Liver (tissue), 8 donors: ENCODE measurements at regions not wholly inside any gene's neighbourhood (a gene's known extent, or its start where the extent isn't known, plus 50 kb on each side); places are given as distances from the start of the nearest gene placed in this dataset.

Source experiments
- DNase-seq: peaks from one replicate; pipeline ENCODE4 v3.0.0-alpha.2; 2017; ENCODE audit warnings: low spot score
- H3K27ac ChIP-seq, 2 donors: one replicate each; pipeline ENCODE4 v1.7.0; 2013; ENCODE audit warnings: inconsistent platforms in 2 of 2, low read length in 2 of 2, control low read depth in 1 of 2, low read depth in 1 of 2, mild to moderate bottlenecking in 1 of 2
- H3K27me3 ChIP-seq, 4 donors: one replicate each; pipeline versions ENCODE4 v1.6.1 to v1.7.0; 2013; ENCODE audit warnings: low read length in 3 of 4, inconsistent platforms in 1 of 4, mild to moderate bottlenecking in 1 of 4, moderate library complexity in 1 of 4; ENCODE audit not compliant: control insufficient read depth in 4 of 4, insufficient read depth in 4 of 4
- H3K36me3 ChIP-seq, 4 donors: one replicate each; pipeline versions ENCODE4 v1.6.1 to v1.7.0; 2013; ENCODE audit warnings: low read length in 3 of 4, mild to moderate bottlenecking in 3 of 4, low read depth in 1 of 4, moderate library complexity in 1 of 4; ENCODE audit not compliant: control insufficient read depth in 4 of 4, insufficient read depth in 3 of 4
- H3K4me1 ChIP-seq, 4 donors: one replicate each; pipeline versions ENCODE4 v1.6.1 to v1.7.0; 2013; ENCODE audit warnings: low read length in 3 of 4, mild to moderate bottlenecking in 3 of 4, moderate library complexity in 1 of 4; ENCODE audit not compliant: control insufficient read depth in 4 of 4, insufficient read depth in 4 of 4
- H3K4me3 ChIP-seq, 3 donors: one replicate each; pipeline versions ENCODE4 v1.6.1 to v1.7.0; 2013; ENCODE audit warnings: low read length in 3 of 3, control low read depth in 1 of 3, low read depth in 1 of 3, mild to moderate bottlenecking in 1 of 3
- H3K9ac ChIP-seq, 2 donors: one replicate each; pipeline ENCODE4 v1.7.0; 2013; ENCODE audit warnings: low read length in 2 of 2, mild to moderate bottlenecking in 2 of 2, moderate library complexity in 2 of 2, control low read depth in 1 of 2, low read depth in 1 of 2
- H3K9me3 ChIP-seq, 4 donors: one replicate each; pipeline versions ENCODE4 v1.6.1 to v1.7.0; 2013; ENCODE audit warnings: low read length in 3 of 4; ENCODE audit not compliant: control insufficient read depth in 4 of 4
- ATF3 ChIP-seq: IDR thresholded peaks from 2 replicates; pipeline ENCODE4 v1.6.1; 2016; ENCODE audit warnings: antibody characterized with exemption
- CTCF ChIP-seq: fragments of 150-350 bp; IDR thresholded peaks from 2 replicates; pipeline ENCODE4 v1.5.1; 2017; ENCODE audit warnings: improper control_type of control experiment, low read depth, low read length; ENCODE audit not compliant: missing input control
- EGR1 ChIP-seq, 2 donors: IDR thresholded peaks; 2 replicates each; pipeline ENCODE4 v1.6.1; 2016 to 2018; ENCODE audit warnings: antibody characterized with exemption in 2 of 2, low read depth in 2 of 2
- FOXA1 ChIP-seq: IDR thresholded peaks from 2 replicates; pipeline ENCODE4 v1.6.1; 2016; ENCODE audit warnings: antibody characterized with exemption
- FOXA2 ChIP-seq: IDR thresholded peaks from 2 replicates; pipeline ENCODE4 v1.6.1; 2016; ENCODE audit warnings: antibody characterized with exemption
- GABPA ChIP-seq, 2 donors: IDR thresholded peaks in 1 of 2; conservative IDR thresholded peaks in 1 of 2; 2 replicates each; pipeline ENCODE4 v1.6.1; 2016; ENCODE audit warnings: antibody characterized with exemption in 2 of 2, mild to moderate bottlenecking in 1 of 2, moderate library complexity in 1 of 2
- HNF4A ChIP-seq, 2 donors: conservative IDR thresholded peaks; 2 replicates each; pipeline ENCODE4 v1.6.1; 2016; ENCODE audit warnings: antibody characterized with exemption in 2 of 2, mild to moderate bottlenecking in 2 of 2
- HNF4G ChIP-seq: IDR thresholded peaks from 2 replicates; pipeline ENCODE4 v1.6.1; 2016; ENCODE audit warnings: antibody characterized with exemption
- JUND ChIP-seq, 2 donors: IDR thresholded peaks; 2 replicates each; pipeline ENCODE4 v1.6.1; 2016; ENCODE audit warnings: antibody characterized with exemption in 2 of 2
- MAX ChIP-seq: IDR thresholded peaks from 2 replicates; pipeline ENCODE4 v1.6.1; 2016; ENCODE audit warnings: antibody characterized with exemption
- NR2F2 ChIP-seq: IDR thresholded peaks from 2 replicates; pipeline ENCODE4 v1.6.1; 2016; ENCODE audit warnings: antibody characterized with exemption
- RAD21 ChIP-seq, 2 donors: IDR thresholded peaks; 2 replicates each; pipeline ENCODE4 v1.6.1; 2016; ENCODE audit warnings: antibody characterized with exemption in 2 of 2, mild to moderate bottlenecking in 2 of 2
- REST ChIP-seq: IDR thresholded peaks from 2 replicates; pipeline ENCODE4 v1.6.1; 2016; ENCODE audit warnings: antibody characterized with exemption, mild to moderate bottlenecking
- RXRA ChIP-seq, 2 donors: IDR thresholded peaks; 2 replicates each; pipeline ENCODE4 v1.6.1; 2017 to 2018; ENCODE audit warnings: antibody characterized with exemption in 2 of 2, mild to moderate bottlenecking in 1 of 2
- SP1 ChIP-seq: IDR thresholded peaks from 2 replicates; pipeline ENCODE4 v1.6.1; 2018; ENCODE audit warnings: antibody characterized with exemption, mild to moderate bottlenecking
- TAF1 ChIP-seq: conservative IDR thresholded peaks from 2 replicates; pipeline ENCODE4 v1.6.1; 2016; ENCODE audit warnings: antibody characterized with exemption, mild to moderate bottlenecking
- YY1 ChIP-seq: IDR thresholded peaks from 2 replicates; pipeline ENCODE4 v1.6.1; 2016; ENCODE audit warnings: antibody characterized with exemption, mild to moderate bottlenecking
- ZBTB33 ChIP-seq: IDR thresholded peaks from 2 replicates; pipeline ENCODE4 v1.6.1; 2016; ENCODE audit warnings: antibody characterized with exemption
- WGBS: extraction: QIAGEN DNeasy Blood & Tissue Kit; methylation state at CpG from one replicate; pipeline ENCODE4 v1.1.7; 2013; 5-methylcytosine and 5-hydroxymethylcytosine counted together
- donor health status: healthy.
- donor health status: healthy.
- donor health status: healthy.
- donor health status: healthy.
- donor health status: healthy.

GRCh38 chr2:66805968-66806367 lies 371.0 kb downstream of the MEIS1 start:
- Histone ChIP-seq H3K27ac (no peak overlapping the region), H3K4me3 (no peak overlapping the region), H3K9ac (no peak overlapping the region), H3K27me3 (peaks cover 0 to 3% (median 0%) of the 10 kb centered on the region in 4 donors), H3K9me3 (no peaks in the 10 kb centered on the region), H3K4me1 (no peaks in the 10 kb centered on the region), H3K36me3 (no peaks in the 10 kb centered on the region)
- WGBS, result 62% methylated on average over 3 of the region's 3 CpGs
- DNase-seq, result no peak
- TF ChIP-seq YY1 (no peak), HNF4G (no peak), EGR1 (IDR thresholded peaks at IDR 0.05; ENCODE audit: low read depth in 2 of 2) (no peak), REST (no peak), RAD21 (IDR thresholded peaks at IDR 0.05) (no peak), JUND (IDR thresholded peaks at IDR 0.05) (no peak), CTCF (no peak), GABPA (IDR thresholded peaks at IDR 0.05 in 1 of 2, conservative IDR thresholded peaks at IDR 0.05 in 1 of 2) (no peak), ATF3 (no peak), HNF4A (conservative IDR thresholded peaks at IDR 0.05) (no peak), FOXA1 (no peak), SP1 (no peak), MAX (no peak), FOXA2 (no peak), ZBTB33 (no peak), RXRA (IDR thresholded peaks at IDR 0.05) (no peak), TAF1 (no peak), NR2F2 (no peak)
